ENCODE measurements at regions not wholly inside any gene's neighbourhood (a gene's known extent, or its start where the extent isn't known, plus 50 kb on each side); places are given as distances from the start of the nearest gene placed in this dataset.

DNA sequence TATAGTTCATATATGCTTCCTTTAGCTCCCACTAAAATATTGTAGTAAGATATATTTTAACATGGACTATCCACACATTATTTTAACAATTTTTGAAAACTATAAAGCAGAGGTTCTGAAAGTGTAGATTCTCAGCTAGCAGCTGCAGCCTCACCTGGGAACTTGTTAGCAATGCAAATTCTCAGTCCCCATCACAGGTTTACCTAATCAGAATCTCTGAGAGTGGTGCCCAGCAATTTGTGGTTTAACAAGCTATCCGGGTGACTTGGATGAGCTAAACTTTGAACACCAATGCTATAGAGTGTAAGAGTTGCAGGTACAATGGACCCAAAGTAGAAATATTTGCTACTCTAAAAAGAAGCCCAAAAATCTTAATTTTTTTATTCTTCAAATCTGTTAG lies 99.8 kb upstream of the MDFIC start:
- WGBS, 2 donors: 81 to 86% methylated on average over 1 of the region's 1 CpG
- Histone ChIP-seq H3K4me1 (ENCODE audit: control insufficient read depth in 5 of 5, insufficient read depth in 5 of 5, low read length in 5 of 5) (peaks cover 0 to 42% (median 0%) of the 10 kb centered on the region in 5 donors), H3K9me3 (ENCODE audit: control insufficient read depth in 4 of 4, insufficient read depth in 3 of 4, low read length in 3 of 4) (peaks cover 0 to 4% (median 0%) of the 10 kb centered on the region in 4 donors), H3K4me3 (no peak overlapping the region), H3K27me3 (ENCODE audit: control insufficient read depth in 3 of 3, insufficient read depth in 3 of 3, low read length in 2 of 3) (no peaks in the 10 kb centered on the region), H3K9ac (ENCODE audit: insufficient read depth in 1 of 2, low read length in 2 of 2) (no peak overlapping the region), H3K36me3 (ENCODE audit: control insufficient read depth in 4 of 4, insufficient read depth in 4 of 4, low read length in 4 of 4) (no peaks in the 10 kb centered on the region), H3K27ac (ENCODE audit: low read depth in 1 of 2, low read length in 1 of 2) (no peak overlapping the region)
- DNase-seq (no peak), ATAC-seq (ENCODE audit: insufficient read depth, low FRiP score) (no peak)
- TF ChIP-seq, protein P1, sequence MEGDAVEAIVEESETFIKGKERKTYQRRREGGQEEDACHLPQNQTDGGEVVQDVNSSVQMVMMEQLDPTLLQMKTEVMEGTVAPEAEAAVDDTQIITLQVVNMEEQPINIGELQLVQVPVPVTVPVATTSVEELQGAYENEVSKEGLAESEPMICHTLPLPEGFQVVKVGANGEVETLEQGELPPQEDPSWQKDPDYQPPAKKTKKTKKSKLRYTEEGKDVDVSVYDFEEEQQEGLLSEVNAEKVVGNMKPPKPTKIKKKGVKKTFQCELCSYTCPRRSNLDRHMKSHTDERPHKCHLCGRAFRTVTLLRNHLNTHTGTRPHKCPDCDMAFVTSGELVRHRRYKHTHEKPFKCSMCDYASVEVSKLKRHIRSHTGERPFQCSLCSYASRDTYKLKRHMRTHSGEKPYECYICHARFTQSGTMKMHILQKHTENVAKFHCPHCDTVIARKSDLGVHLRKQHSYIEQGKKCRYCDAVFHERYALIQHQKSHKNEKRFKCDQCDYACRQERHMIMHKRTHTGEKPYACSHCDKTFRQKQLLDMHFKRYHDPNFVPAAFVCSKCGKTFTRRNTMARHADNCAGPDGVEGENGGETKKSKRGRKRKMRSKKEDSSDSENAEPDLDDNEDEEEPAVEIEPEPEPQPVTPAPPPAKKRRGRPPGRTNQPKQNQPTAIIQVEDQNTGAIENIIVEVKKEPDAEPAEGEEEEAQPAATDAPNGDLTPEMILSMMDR (IDR thresholded peaks at IDR 0.05; ENCODE audit: control extremely low read depth, extremely low read depth): no peak

DNA sequence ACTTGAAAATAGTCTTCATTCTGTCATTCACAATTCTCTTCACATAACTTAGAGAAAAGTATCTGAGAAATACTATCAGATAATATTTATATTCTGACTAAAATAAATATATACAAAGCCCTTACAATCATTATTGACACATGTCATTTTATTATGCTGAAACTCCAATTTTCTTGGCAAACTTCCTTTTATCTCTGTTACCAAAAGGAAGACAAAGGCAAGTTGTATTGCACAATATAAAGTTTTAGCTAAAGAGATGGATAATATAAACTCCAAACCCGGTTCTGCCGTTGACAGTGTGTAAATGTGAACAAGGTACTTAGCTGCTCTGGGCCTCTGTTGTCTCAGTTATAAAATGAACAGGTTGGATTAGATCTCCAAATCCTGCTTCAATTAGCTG lies 99.0 kb upstream of the MDFIC start:
- WGBS, 2 donors: 46 to 78% methylated on average over 2 of the region's 2 CpGs
- no peak overlapping the region for H3K4me3 ChIP-seq
- H3K9ac ChIP-seq (ENCODE audit: insufficient read depth in 1 of 2, low read length in 2 of 2): no peak overlapping the region
- H3K27me3 ChIP-seq (ENCODE audit: control insufficient read depth in 3 of 3, insufficient read depth in 3 of 3, low read length in 2 of 3): no peaks in the 10 kb centered on the region
- peaks cover 0 to 10% (median under 1%) of the 10 kb centered on the region in 4 donors for H3K9me3 ChIP-seq (ENCODE audit: control insufficient read depth in 4 of 4, insufficient read depth in 3 of 4, low read length in 3 of 4)
- ATAC-seq (ENCODE audit: insufficient read depth, low FRiP score): no peak
- no peaks in the 10 kb centered on the region for H3K36me3 ChIP-seq (ENCODE audit: control insufficient read depth in 4 of 4, insufficient read depth in 4 of 4, low read length in 4 of 4)
- H3K4me1 ChIP-seq (ENCODE audit: control insufficient read depth in 5 of 5, insufficient read depth in 5 of 5, low read length in 5 of 5): peaks cover 0 to 42% (median 0%) of the 10 kb centered on the region in 5 donors
- no peak overlapping the region for H3K27ac ChIP-seq (ENCODE audit: low read depth in 1 of 2, low read length in 1 of 2)
- DNase-seq: no peak
- TF ChIP-seq, protein P1 (IDR thresholded peaks at IDR 0.05; ENCODE audit: control extremely low read depth, extremely low read depth): no peak

DNA sequence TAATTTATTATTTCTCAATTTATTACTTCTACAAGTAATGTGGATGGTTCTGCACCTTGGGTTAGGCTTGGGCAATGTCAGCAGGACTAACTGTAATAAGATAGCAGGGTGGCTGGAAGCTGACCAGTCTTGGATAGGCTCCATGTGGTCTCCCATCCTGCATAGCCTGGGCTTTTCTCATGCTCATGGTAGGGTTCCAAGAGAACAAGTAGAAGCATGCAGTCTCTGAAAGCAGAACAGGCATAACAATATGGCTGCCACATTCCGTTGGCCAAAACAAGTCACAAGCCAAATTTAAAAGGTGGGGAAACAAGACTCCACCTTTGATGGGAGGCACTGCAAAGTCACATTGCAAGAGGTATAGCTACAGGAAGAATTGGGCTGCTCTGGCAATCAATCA lies 98.6 kb upstream of the MDFIC start:
- no peak overlapping the region for H3K9ac ChIP-seq (ENCODE audit: insufficient read depth in 1 of 2, low read length in 2 of 2)
- H3K27me3 ChIP-seq (ENCODE audit: control insufficient read depth in 3 of 3, insufficient read depth in 3 of 3, low read length in 2 of 3): no peaks in the 10 kb centered on the region
- no peak overlapping the region for H3K27ac ChIP-seq (ENCODE audit: low read depth in 1 of 2, low read length in 1 of 2)
- no peak for ATAC-seq (ENCODE audit: insufficient read depth, low FRiP score)
- H3K4me1 ChIP-seq (ENCODE audit: control insufficient read depth in 5 of 5, insufficient read depth in 5 of 5, low read length in 5 of 5): peaks cover 0 to 42% (median 0%) of the 10 kb centered on the region in 5 donors
- H3K36me3 ChIP-seq (ENCODE audit: control insufficient read depth in 4 of 4, insufficient read depth in 4 of 4, low read length in 4 of 4): no peaks in the 10 kb centered on the region
- TF ChIP-seq, protein P1 (IDR thresholded peaks at IDR 0.05; ENCODE audit: control extremely low read depth, extremely low read depth): no peak
- WGBS, 2 donors: 93 to 95% methylated on average over 1 of the region's 1 CpG
- no peak overlapping the region for H3K4me3 ChIP-seq
- no peak for DNase-seq
- peaks cover 0 to 12% (median 2%) of the 10 kb centered on the region in 4 donors for H3K9me3 ChIP-seq (ENCODE audit: control insufficient read depth in 4 of 4, insufficient read depth in 3 of 4, low read length in 3 of 4)

DNA sequence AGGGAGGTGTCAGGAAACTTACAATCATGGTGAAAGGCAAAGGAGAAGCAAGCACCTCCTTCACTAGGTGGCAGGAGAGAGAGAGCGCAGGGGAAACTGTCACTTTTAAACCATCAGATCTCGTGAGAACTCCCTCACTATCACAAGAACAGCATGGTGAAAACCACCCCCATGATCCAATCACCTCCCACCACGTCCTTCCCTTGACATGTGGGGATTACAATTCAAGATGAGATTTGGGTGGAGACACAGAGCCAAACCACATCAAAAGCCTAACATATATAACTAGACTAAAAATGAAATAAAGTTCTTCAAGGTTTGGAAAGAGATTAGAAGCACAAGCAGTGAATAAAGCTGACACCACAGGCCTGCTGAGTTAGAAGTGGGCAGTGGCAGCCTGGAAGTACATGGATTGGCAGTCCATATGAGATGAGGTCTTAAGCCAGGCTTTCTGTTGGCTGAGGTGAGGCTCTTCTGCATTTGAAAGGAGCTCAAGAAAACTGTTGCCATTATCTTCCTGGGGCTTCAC lies 96.4 kb upstream of the MDFIC start:
- 74 to 82% methylated on average over 3 of the region's 3 CpGs for WGBS, 2 donors
- no peak for ATAC-seq (ENCODE audit: insufficient read depth, low FRiP score)

More for the DNA sequence above, 96.4 kb upstream of the MDFIC start:
- Histone ChIP-seq H3K27ac (ENCODE audit: low read depth in 1 of 2, low read length in 1 of 2) (no peak overlapping the region), H3K9ac (ENCODE audit: insufficient read depth in 1 of 2, low read length in 2 of 2) (no peak overlapping the region), H3K27me3 (ENCODE audit: control insufficient read depth in 3 of 3, insufficient read depth in 3 of 3, low read length in 2 of 3) (no peaks in the 10 kb centered on the region), H3K9me3 (ENCODE audit: control insufficient read depth in 4 of 4, insufficient read depth in 3 of 4, low read length in 3 of 4) (peaks cover 0 to 12% (median 2%) of the 10 kb centered on the region in 4 donors), H3K4me1 (ENCODE audit: control insufficient read depth in 5 of 5, insufficient read depth in 5 of 5, low read length in 5 of 5) (peaks cover 0 to 28% (median 0%) of the 10 kb centered on the region in 5 donors), H3K36me3 (ENCODE audit: control insufficient read depth in 4 of 4, insufficient read depth in 4 of 4, low read length in 4 of 4) (no peaks in the 10 kb centered on the region), H3K4me3 (no peak overlapping the region)
- DNase-seq: no peak
- TF ChIP-seq, protein P1 (IDR thresholded peaks at IDR 0.05; ENCODE audit: control extremely low read depth, extremely low read depth): no peak

Measured in lung (tissue), 11 donors.